ENCODE measurements at regions not wholly inside any gene's neighbourhood (a gene's known extent, or its start where the extent isn't known, plus 50 kb on each side); places are given as distances from the start of the nearest gene placed in this dataset.

GRCh38 chr2:63755216-63755615, 86.5 kb upstream of the UGP2 start:
- no peak for TF ChIP-seq EZH2 (IDR thresholded peaks at IDR 0.05; ENCODE audit: borderline replicate concordance)
- TF ChIP-seq, protein P1, sequence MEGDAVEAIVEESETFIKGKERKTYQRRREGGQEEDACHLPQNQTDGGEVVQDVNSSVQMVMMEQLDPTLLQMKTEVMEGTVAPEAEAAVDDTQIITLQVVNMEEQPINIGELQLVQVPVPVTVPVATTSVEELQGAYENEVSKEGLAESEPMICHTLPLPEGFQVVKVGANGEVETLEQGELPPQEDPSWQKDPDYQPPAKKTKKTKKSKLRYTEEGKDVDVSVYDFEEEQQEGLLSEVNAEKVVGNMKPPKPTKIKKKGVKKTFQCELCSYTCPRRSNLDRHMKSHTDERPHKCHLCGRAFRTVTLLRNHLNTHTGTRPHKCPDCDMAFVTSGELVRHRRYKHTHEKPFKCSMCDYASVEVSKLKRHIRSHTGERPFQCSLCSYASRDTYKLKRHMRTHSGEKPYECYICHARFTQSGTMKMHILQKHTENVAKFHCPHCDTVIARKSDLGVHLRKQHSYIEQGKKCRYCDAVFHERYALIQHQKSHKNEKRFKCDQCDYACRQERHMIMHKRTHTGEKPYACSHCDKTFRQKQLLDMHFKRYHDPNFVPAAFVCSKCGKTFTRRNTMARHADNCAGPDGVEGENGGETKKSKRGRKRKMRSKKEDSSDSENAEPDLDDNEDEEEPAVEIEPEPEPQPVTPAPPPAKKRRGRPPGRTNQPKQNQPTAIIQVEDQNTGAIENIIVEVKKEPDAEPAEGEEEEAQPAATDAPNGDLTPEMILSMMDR (IDR thresholded peaks at IDR 0.05; ENCODE audit: poor library complexity), result no peak

Measured in hepatocyte (in vitro differentiated cells).